Activated CD4-positive, alpha-beta T cell treated with anti-CD3 and anti-CD28 coated beads, Interleukin-2, Interleukin-4, amounts not matched to agents 100 ng/mL and 50 ng/mL, durations not matched to agents 16 hours and 8 hours (primary cell): ENCODE measurements at regions not wholly inside any gene's neighbourhood (a gene's known extent, or its start where the extent isn't known, plus 50 kb on each side); places are given as distances from the start of the nearest gene placed in this dataset.
A peak's percentile ranks its signal among the peaks of the same experiment; 100 is the strongest.

ENCODE experiments used
- DNase-seq: peaks from one replicate; pipeline ENCODE4 v3.0.0-alpha.2; 2020; ENCODE audit warnings: low spot score

DNA sequence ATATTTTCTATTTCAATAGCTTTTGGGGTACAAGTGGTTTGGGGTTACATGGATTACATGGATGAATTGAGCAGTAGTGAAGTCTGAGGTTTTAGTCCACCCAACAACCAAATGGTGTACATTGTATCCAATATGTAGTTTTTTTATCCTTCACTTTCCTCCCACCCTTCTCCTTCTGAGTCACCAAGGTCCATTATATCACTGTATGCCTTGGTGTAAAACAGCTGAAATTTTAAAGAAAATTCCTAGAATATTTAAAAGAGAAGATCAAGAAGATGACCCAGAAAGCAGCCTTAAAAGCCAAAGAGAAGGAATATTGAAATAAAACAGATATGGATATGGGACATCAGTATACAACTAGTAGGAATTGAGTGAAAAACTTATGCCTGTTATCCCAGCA lies 204.2 kb upstream of the COL8A1 start:
- DNase-seq: no peak

DNA sequence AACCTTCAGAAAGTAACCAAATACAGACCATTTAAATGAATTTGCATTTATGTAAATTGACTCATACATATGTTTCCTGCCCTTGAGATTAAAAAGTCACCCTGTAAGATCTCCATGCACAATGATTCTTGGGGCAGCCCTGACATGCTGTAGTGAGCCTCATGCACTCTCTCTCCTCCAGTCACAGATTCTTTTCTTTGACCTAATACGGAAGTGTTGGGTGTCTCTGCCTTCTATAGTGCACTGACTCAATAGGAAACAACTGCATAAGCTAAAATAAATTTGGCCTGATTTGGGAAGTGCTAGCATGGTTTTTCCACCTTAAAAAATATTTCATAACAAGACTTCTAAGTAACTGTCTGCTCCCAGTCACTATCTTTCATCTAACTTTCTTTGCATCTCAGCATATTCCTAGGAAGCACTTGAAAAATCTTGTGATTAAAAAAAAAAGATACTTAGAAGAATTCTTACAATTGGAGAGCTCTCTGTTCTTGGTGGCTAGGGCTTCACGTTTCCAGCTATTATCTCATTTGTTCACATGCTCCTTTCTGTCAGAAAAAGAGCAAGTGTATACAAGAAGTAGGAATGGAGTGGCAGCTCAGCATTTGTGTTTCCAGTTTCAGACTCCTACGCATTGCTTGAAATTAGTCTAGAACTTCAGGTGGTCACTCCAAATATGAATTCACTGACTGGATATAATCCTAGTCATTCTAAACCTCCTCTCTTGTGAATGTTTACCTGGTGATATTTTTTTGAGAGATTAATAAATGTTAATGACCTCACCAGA lies 207.9 kb upstream of the COL8A1 start:
- no peak for DNase-seq

DNA sequence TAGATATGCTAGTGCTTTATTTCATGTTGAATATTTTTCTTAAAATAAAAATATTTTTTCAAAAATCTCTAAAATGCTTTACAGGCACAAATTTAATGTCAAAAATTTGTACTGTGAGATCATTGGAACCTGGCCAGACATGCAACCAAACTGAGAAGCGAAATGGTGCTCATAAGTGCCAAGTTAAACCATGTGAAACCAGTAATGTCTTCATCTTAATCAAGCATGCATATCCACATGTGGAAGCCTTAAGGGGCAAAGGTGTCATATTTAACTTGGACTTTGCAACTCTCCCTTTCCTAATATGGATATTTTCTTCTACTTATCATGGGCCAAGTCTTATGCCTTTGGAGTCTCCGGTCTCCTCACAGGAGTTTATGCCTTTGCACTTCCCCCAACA lies 208.9 kb upstream of the COL8A1 start:
- DNase-seq: no peak

DNA sequence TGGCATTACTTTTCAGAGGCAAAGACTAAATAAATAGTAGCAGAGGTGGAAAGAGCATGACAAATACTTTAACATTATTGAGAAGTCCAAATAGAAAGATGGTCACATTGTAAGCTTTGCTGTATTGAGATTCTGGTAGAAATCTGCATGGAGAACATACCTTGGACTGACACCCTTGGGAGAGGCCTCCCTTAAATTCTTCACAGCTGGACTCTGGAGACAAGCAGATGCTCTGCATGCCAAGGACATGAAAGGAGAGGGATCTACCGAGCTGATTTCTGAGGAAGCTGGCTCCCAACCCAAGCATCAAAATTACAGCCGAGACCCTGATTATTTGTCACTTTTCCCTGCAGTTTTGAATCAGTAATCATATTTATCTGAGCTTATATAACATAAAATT lies 212.5 kb upstream of the COL8A1 start:
- DNase-seq: no peak

DNA sequence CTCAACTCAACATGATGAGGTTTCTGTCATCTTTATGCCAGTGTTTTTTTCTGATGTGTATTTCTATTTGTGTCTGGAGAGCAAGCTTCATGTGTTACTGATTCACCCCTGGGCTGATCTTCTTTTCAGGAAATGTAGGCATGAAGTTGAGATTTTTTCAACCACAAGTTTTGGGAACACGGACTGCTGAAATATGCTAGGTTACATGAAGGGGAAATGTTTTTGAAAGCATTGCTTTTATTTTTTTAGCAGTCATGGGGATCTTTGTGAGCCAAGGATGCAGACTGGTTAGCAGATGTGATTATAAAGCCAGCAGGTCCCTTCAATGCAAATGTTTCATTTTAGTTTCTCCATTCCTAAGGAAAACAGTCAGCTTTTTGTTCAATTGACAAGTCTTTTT lies 219.3 kb upstream of the COL8A1 start:
- DNase-seq: no peak

DNA sequence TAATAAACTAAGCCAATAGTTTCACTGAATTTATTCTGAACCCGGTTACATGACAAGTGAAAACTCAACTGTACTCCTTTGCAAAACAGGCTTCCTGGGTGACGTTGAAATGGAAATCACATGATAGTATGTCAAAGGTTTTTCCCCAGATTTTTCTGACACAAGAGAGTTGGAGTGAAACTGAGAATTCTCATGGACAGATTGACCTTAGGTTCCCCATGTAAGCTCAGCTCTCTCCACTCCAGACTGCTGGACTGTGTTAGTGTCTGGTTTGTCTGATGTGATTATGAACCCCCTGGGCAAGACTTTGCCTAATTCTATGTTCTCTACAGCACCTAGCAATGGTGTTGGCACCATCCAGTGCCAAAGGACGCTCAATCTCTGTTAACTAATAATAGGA lies 219.7 kb upstream of the COL8A1 start:
- no peak for DNase-seq

DNA sequence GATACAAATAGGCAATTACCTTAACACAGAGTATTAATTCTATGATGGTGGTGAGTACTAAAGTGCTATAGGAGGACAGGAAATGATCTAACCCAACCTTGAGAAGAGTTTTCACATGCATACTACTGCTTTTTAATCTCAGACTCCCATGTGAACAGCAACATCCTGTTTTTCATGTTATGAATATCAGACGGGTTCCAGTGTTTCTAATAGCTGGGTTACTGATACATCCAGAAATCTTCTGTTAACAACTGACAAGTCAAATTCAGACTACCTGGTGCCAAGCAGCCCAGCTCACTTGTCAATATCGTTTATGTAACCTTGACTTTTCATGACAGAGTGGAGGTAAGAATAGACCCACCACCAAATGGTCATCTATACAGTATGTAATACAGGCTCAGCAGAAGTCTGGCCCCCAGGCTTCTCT lies 220.2 kb upstream of the COL8A1 start:
- DNase-seq: no peak

DNA sequence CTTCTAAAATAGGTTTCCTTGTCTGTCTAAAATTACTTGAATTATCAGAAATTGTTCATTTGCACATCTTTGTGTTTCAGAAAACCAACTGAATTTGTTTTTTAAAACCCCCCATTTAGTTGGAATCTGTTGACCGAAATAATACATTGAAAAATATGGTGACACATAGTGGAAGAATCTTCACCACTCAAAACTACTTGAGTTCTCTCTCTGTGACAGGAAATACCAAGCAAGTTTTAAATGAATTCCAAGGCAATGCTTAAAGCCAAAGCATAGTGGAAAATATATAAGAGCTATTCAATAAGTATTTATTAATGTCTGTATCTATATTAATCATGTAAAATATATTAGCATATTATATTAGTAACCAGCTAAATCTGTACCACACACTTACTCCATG lies 224.9 kb upstream of the COL8A1 start:
- no peak for DNase-seq

DNA sequence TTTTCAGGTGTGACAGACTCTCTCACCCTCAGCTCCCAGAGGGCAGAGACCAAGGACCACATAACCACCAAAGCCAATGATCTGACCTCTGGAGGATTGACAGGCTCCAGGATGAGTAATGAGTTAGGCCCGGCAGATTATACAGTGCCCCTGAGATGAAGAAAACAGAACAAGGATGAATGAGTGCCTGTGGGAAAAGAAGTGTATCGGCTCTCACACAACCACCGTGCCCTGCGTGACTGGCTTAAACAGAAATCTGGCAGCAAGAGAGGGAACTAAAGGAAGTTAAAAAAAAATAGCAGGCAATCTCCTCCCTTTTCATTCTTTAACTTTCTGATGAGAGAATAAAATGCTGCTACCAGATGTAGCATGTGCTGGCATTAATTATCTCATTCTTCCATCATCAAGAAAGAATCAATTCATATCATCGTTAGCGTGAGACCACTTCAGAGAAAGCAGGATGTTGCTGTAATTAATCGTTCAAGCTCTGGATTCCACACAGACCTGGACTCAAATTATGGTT lies 227.5 kb upstream of the COL8A1 start:
- no peak for DNase-seq

DNA sequence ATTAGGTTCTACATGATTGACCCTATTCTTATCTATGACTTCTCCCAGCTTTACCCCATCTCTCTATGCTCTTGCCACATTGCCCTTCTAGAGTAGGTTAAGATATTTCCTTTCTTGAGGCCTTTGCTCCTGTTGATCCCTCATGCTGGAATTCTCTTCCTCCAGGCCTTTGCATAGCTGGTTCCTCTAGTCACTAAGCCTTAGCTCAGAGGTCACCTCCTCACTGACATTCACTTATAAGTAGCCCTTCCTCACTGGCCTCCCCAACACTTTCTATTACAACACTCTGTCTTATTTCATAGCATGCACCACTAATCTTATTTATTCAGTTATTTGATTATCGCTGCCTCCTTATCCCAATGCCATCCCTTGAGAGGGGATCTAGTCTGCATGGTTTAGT lies 228.4 kb upstream of the COL8A1 start:
- DNase-seq: no peak

DNA sequence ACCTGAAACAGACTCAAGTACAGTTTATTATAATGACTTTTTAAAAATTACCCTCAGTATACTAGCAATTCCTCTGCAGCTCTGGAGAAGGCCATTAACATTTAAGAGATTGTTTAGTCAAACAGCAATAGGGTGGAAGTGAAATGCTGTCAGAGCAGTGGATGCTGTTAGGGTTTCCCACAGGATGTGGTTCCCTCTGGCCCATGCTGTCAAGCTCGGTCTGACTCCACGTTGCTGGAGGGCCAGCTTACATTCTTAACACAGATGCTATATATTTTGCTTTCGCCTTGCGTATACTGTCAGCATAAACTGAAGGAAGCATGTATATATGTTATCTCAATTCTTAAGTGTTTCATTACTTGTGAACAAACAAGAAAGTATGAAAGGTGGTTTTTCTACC lies 231.1 kb upstream of the COL8A1 start:
- peak; percentile 6 for DNase-seq

DNA sequence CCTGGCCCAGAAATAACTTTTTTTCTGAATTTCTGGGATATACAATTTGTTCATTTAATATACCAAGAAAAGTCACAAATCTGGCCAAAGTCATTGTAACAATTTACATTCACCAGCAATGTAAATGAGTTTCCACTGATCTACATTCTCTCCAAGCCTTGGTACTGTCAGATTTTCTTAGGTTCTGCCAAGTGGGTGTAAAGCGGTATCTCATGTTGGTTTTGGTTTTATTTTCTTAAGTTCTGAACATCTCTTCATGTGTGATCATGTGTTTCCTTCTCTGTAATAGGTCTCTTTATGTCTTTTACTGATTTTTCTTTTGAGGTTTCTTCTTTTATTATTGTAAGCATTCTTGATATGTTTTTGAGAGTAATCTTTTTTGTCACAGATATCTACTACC lies 235.6 kb upstream of the COL8A1 start:
- no peak for DNase-seq

DNA sequence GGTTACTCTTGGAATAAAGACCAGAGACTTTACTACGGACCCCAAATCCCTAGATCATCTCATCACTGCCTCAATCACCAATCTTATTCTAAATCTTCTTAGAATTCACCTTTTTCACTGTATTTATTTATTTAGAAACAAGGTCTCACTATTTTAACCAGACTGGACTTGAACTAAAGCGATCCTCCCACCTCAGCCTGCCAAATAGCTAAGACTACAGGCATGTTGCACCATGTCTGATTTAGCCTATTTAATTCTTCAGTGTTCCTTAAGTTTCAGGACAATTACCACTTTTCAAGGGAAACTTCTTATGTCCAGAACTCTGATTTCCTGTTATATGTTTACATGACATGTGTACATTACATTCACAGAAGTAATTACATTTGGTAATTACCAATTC lies 238.0 kb upstream of the COL8A1 start:
- no peak for DNase-seq

DNA sequence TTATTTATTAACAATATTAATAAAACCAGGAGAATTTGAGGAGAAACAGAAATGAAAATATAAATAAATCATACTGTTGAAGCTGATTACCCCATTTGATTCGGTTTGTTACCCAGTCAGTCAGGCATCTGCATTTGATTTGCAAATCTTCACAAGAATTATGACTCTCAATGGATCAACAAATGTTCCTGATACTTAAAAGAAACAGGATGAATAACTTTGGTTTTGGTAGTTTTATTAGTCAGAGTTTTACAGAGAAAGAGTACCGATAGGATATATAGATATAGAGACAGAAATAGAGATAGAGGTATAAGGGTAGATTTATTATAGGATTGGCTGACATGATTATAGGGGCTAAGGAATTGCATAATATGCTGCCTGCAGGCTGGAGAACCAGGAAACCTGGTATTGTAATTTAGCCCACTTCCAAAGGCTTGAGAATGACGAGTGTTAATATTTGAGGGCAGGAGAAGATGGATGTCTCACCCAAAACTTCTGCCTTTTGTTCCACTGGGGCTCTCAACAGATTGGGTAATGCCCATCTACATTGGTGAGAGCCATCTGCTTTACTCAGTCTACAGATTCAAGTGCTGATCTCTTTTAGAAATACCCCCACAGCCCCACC lies 241.6 kb upstream of the COL8A1 start:
- no peak for DNase-seq

DNA sequence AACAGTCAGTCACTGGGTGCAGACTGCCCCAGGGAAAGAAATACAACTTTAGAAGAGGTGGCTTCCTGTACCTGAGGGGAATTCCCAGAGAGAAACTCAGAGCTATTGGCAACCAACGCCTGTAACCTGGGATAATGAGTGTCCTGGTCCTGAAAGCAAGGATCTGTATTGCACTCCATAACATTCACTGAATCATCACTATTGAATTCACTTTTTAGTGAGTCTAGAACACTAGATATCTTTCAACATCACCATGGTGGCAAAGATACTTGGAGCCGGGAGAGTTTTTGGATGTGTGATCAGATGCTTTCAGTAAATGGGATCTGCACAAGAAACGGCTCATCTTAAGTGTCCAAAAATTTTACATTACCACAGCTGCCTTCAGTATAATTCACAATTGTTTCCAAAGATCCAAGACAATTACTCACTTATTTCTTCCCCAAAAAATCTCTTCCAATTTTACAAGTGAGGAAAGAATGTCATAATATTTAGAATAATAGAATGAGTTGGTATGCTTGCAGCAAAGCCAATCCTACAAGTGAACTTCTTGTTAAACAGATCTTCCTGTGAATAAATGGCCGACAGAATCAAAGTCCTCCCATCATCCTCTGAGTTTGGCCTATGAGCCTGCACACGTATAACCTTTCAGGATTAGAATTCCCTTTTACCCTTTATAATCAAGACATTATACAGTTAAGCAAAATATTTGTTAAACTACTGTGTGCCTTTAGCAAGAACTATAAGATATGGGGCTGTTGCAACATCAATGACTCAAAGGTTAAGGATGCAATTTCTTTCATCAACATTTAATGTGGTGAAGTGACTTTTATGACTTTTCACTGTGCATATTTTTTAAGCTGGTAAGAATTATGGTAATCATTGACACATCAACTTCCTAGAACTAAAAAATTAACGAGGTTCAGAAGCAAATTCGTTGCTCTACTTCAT lies 243.3 kb upstream of the COL8A1 start:
- DNase-seq: no peak

DNA sequence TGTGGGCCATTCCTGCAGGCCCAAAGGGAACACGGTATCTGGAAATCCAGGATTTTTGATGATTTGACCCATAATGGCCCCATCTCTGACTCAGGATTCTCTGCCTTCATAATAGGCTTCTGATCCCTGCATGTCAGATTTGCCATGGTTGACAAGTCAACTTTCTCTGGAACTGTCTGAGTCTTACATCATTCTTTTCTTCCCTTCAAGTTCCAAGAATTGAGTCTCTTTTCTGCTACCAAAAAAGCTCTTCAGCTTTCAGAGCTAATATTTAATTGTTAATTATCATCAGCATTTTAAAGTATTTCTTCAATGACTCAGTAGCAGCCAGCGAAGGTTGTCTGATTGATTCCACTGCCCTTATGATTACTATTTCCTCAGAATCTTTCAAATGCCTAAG lies 244.4 kb upstream of the COL8A1 start:
- DNase-seq: no peak

DNA sequence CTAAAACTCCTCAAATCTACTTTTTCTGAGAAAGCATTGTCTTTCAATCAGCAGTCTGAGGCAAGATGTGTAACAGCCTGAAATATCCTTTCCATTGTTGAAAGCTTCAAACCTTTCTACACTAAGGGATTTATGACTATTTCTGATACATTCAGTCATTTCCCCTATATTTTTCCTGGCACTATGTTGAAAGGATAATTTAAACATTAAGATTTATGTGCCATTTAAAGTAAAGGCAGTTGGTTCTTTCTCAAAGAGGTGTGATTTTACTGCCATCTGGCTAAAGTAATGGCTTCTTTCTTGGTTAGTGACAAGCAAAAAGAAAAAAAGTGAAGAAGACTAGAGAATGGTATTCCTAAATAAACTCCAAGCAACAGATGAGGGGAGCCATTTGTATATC lies 249.6 kb upstream of the COL8A1 start:
- DNase-seq: no peak

DNA sequence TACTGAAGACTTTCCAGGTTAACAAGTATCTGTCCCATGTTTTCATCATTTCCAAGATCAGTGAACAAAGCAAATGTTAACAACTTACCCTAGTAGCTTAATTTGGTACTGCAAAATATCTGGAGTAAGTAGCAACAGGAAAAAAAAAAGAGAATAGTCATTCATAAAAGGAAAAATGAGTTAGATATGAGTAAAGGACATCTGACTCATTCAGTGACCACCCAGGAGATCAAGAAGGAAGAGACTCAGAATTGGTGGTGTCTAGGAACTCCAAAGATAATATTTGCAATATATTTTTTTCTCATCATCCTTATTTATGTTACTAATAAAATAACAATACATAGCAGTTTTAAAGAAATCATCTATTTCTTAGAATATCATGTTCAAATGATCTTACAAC lies 253.8 kb upstream of the COL8A1 start:
- no peak for DNase-seq

DNA sequence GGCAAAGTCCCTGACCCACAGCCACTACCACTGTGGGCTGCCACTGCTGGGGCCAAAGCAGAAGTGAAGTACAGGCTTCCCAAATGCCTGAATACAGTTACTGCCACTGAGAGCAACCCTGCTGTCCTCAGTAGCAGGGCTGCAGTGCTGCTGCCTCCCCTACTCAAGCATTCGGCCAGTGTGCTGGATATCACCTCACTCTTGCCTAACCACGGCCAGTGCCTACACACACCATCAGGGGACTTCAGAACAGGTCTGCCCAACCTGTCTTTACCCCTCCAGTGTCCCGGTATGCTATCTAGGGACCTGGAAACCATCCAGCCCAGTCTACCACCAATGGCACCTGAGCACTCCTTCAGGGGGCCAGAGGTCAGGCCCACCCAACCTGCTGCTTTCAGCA lies 261.5 kb upstream of the COL8A1 start:
- DNase-seq: no peak

DNA sequence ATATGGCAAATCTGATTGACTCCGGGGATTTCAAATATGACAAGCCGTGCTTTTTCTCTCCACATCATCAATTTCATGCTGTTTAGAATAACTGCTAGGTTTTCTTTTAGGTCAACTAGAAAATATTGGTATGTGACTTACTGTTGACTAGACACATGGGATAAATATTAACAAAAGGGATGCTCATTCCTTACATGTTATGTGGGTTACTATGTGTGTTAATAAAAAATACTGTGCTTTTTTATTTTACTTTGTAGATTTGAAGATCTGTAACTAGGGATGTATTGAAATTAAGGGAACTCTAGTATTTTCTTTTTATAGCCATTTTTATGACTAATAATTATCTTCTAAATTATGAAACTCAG lies 264.6 kb upstream of the COL8A1 start:
- no peak for DNase-seq

DNA sequence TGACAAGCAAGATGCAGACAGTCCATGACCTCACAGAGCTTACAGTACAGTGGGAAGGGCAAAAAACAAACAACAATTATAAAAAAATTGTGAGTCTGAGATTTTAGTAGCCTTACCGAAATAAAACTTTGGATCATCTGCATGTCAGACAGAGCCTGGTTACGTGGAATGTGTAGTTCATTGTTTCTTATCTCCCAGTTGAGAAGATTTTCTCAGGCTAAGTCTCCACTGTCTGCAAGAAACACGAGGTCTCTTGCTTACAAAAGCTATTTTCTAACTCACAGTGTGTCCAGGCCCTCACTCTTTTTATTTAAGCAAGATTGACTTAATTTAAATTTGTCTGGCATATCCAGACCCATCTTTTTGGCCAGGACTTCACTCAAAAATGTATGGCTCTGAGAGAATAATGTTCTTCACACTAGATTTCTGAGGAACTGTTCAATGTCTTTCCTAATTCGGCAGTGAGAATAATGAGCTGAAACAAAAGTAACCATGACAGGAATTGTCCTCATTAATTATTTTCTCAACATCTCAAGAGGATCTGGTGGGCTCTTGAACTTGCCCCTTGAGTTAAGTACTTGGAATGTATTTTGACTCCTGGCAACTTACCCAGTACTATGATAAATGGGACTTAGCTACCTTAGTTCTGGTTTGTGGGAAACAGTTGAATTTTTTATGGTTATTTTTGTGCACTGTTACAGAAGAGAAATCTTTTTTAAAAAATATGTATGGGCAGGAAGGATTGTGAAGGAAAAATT lies 265.1 kb upstream of the COL8A1 start:
- no peak for DNase-seq
